ENCODE measurements at regions not wholly inside any gene's neighbourhood (a gene's known extent, or its start where the extent isn't known, plus 50 kb on each side); places are given as distances from the start of the nearest gene placed in this dataset.

GRCh38 chr12:67833602-67834001 is 155.6 kb upstream of the IFNG-AS1 start:
- Histone ChIP-seq H3K36me3 (ENCODE audit: control insufficient read depth in 2 of 2, insufficient read depth in 2 of 2, low read length in 1 of 2) (no peaks in the 10 kb centered on the region), H3K27ac (ENCODE audit: low read depth in 1 of 2, low read length in 1 of 2) (no peak overlapping the region), H3K4me1 (ENCODE audit: control insufficient read depth in 2 of 2, insufficient read depth in 2 of 2, low read length in 2 of 2) (no peaks in the 10 kb centered on the region), H3K4me3 (ENCODE audit: low read length in 2 of 2) (no peak overlapping the region), H3K9me3 (ENCODE audit: control insufficient read depth in 2 of 2, insufficient read depth in 1 of 2, low read length in 1 of 2) (no peaks in the 10 kb centered on the region), H3K27me3 (ENCODE audit: control insufficient read depth in 2 of 2, insufficient read depth in 1 of 2, low read length in 1 of 2) (no peaks in the 10 kb centered on the region)
- no peak for DNase-seq (ENCODE audit: low read depth in 6 of 9, low spot score in 9 of 9)
- WGBS, result 97% methylated on average over 5 of the region's 5 CpGs

- H3K27me3 ChIP-seq (ENCODE audit: control insufficient read depth in 2 of 2, insufficient read depth in 1 of 2, low read length in 1 of 2), result no peaks in the 10 kb centered on the region
- DNase-seq (ENCODE audit: low read depth in 6 of 9, low spot score in 9 of 9), result no peak
Observed at GRCh38 chr12:67837876-67838275, 151.4 kb upstream of the IFNG-AS1 start.

GRCh38 chr12:67842124-67842523 is 147.1 kb upstream of the IFNG-AS1 start:
- no peak for DNase-seq (ENCODE audit: low read depth in 6 of 9, low spot score in 9 of 9)
- Histone ChIP-seq H3K36me3 (ENCODE audit: control insufficient read depth in 2 of 2, insufficient read depth in 2 of 2, low read length in 1 of 2) (no peaks in the 10 kb centered on the region), H3K4me1 (ENCODE audit: control insufficient read depth in 2 of 2, insufficient read depth in 2 of 2, low read length in 2 of 2) (no peaks in the 10 kb centered on the region), H3K4me3 (ENCODE audit: low read length in 2 of 2) (no peak overlapping the region), H3K27ac (ENCODE audit: low read depth in 1 of 2, low read length in 1 of 2) (no peak overlapping the region), H3K9me3 (ENCODE audit: control insufficient read depth in 2 of 2, insufficient read depth in 1 of 2, low read length in 1 of 2) (no peaks in the 10 kb centered on the region), H3K27me3 (ENCODE audit: control insufficient read depth in 2 of 2, insufficient read depth in 1 of 2, low read length in 1 of 2) (no peaks in the 10 kb centered on the region)
- WGBS, result 97% methylated on average over 2 of the region's 2 CpGs

More at GRCh38 chr12:67837876-67838275, 151.4 kb upstream of the IFNG-AS1 start:
- no peaks in the 10 kb centered on the region for H3K4me1 ChIP-seq (ENCODE audit: control insufficient read depth in 2 of 2, insufficient read depth in 2 of 2, low read length in 2 of 2)
- WGBS, result 94% methylated on average over 1 of the region's 1 CpG
- H3K9me3 ChIP-seq (ENCODE audit: control insufficient read depth in 2 of 2, insufficient read depth in 1 of 2, low read length in 1 of 2), result no peaks in the 10 kb centered on the region
- H3K36me3 ChIP-seq (ENCODE audit: control insufficient read depth in 2 of 2, insufficient read depth in 2 of 2, low read length in 1 of 2), result no peaks in the 10 kb centered on the region
- H3K4me3 ChIP-seq (ENCODE audit: low read length in 2 of 2), result no peak overlapping the region
- no peak overlapping the region for H3K27ac ChIP-seq (ENCODE audit: low read depth in 1 of 2, low read length in 1 of 2)

- H3K27ac ChIP-seq (ENCODE audit: low read depth in 1 of 2, low read length in 1 of 2), result no peak overlapping the region
- no peak for DNase-seq (ENCODE audit: low read depth in 6 of 9, low spot score in 9 of 9)
- H3K4me3 ChIP-seq (ENCODE audit: low read length in 2 of 2), result no peak overlapping the region
- H3K36me3 ChIP-seq (ENCODE audit: control insufficient read depth in 2 of 2, insufficient read depth in 2 of 2, low read length in 1 of 2), result no peaks in the 10 kb centered on the region
- H3K4me1 ChIP-seq (ENCODE audit: control insufficient read depth in 2 of 2, insufficient read depth in 2 of 2, low read length in 2 of 2), result no peaks in the 10 kb centered on the region
- H3K9me3 ChIP-seq (ENCODE audit: control insufficient read depth in 2 of 2, insufficient read depth in 1 of 2, low read length in 1 of 2), result no peaks in the 10 kb centered on the region
- WGBS, result 98% methylated on average over 3 of the region's 3 CpGs
- no peaks in the 10 kb centered on the region for H3K27me3 ChIP-seq (ENCODE audit: control insufficient read depth in 2 of 2, insufficient read depth in 1 of 2, low read length in 1 of 2)
Observed at GRCh38 chr12:67843257-67843656, 146.0 kb upstream of the IFNG-AS1 start.

- 98% methylated on average over 2 of the region's 2 CpGs for WGBS
- Histone ChIP-seq H3K36me3 (ENCODE audit: control insufficient read depth in 2 of 2, insufficient read depth in 2 of 2, low read length in 1 of 2) (no peaks in the 10 kb centered on the region), H3K27me3 (ENCODE audit: control insufficient read depth in 2 of 2, insufficient read depth in 1 of 2, low read length in 1 of 2) (no peaks in the 10 kb centered on the region), H3K27ac (ENCODE audit: low read depth in 1 of 2, low read length in 1 of 2) (no peak overlapping the region), H3K9me3 (ENCODE audit: control insufficient read depth in 2 of 2, insufficient read depth in 1 of 2, low read length in 1 of 2) (peaks cover 0 to 8% of the 10 kb centered on the region in 2 donors), H3K4me1 (ENCODE audit: control insufficient read depth in 2 of 2, insufficient read depth in 2 of 2, low read length in 2 of 2) (no peaks in the 10 kb centered on the region), H3K4me3 (ENCODE audit: low read length in 2 of 2) (no peak overlapping the region)
- no peak for DNase-seq (ENCODE audit: low read depth in 6 of 9, low spot score in 9 of 9)
Observed at GRCh38 chr12:67852701-67853100, 136.5 kb upstream of the IFNG-AS1 start.

GRCh38 chr12:67853204-67853603 is 136.0 kb upstream of the IFNG-AS1 start:
- H3K36me3 ChIP-seq (ENCODE audit: control insufficient read depth in 2 of 2, insufficient read depth in 2 of 2, low read length in 1 of 2), result no peaks in the 10 kb centered on the region
- H3K4me1 ChIP-seq (ENCODE audit: control insufficient read depth in 2 of 2, insufficient read depth in 2 of 2, low read length in 2 of 2), result no peaks in the 10 kb centered on the region
- H3K4me3 ChIP-seq (ENCODE audit: low read length in 2 of 2), result no peak overlapping the region
- no peak for DNase-seq (ENCODE audit: low read depth in 6 of 9, low spot score in 9 of 9)
- no peak overlapping the region for H3K27ac ChIP-seq (ENCODE audit: low read depth in 1 of 2, low read length in 1 of 2)
- peaks cover 0 to 8% of the 10 kb centered on the region in 2 donors for H3K9me3 ChIP-seq (ENCODE audit: control insufficient read depth in 2 of 2, insufficient read depth in 1 of 2, low read length in 1 of 2)
- WGBS, result 94% methylated on average over 3 of the region's 3 CpGs
- H3K27me3 ChIP-seq (ENCODE audit: control insufficient read depth in 2 of 2, insufficient read depth in 1 of 2, low read length in 1 of 2), result no peaks in the 10 kb centered on the region

- DNase-seq (ENCODE audit: low read depth in 6 of 9, low spot score in 9 of 9), result no peak
- Histone ChIP-seq H3K27ac (ENCODE audit: low read depth in 1 of 2, low read length in 1 of 2) (no peak overlapping the region), H3K36me3 (ENCODE audit: control insufficient read depth in 2 of 2, insufficient read depth in 2 of 2, low read length in 1 of 2) (no peaks in the 10 kb centered on the region), H3K27me3 (ENCODE audit: control insufficient read depth in 2 of 2, insufficient read depth in 1 of 2, low read length in 1 of 2) (no peaks in the 10 kb centered on the region), H3K4me3 (ENCODE audit: low read length in 2 of 2) (no peak overlapping the region), H3K9me3 (ENCODE audit: control insufficient read depth in 2 of 2, insufficient read depth in 1 of 2, low read length in 1 of 2) (peaks cover 0 to 7% of the 10 kb centered on the region in 2 donors), H3K4me1 (ENCODE audit: control insufficient read depth in 2 of 2, insufficient read depth in 2 of 2, low read length in 2 of 2) (no peaks in the 10 kb centered on the region)
- 99% methylated on average over 1 of the region's 1 CpG for WGBS
Observed at GRCh38 chr12:67854351-67854750, 134.9 kb upstream of the IFNG-AS1 start.

- H3K36me3 ChIP-seq (ENCODE audit: control insufficient read depth in 2 of 2, insufficient read depth in 2 of 2, low read length in 1 of 2), result no peaks in the 10 kb centered on the region
Observed at GRCh38 chr12:67855103-67855502, 134.1 kb upstream of the IFNG-AS1 start.

GRCh38 chr12:67871231-67871630 is 118.0 kb upstream of the IFNG-AS1 start:
- H3K4me1 ChIP-seq (ENCODE audit: control insufficient read depth in 2 of 2, insufficient read depth in 2 of 2, low read length in 2 of 2), result no peaks in the 10 kb centered on the region
- no peaks in the 10 kb centered on the region for H3K36me3 ChIP-seq (ENCODE audit: control insufficient read depth in 2 of 2, insufficient read depth in 2 of 2, low read length in 1 of 2)
- no peaks in the 10 kb centered on the region for H3K27me3 ChIP-seq (ENCODE audit: control insufficient read depth in 2 of 2, insufficient read depth in 1 of 2, low read length in 1 of 2)
- WGBS, result 86% methylated on average over 4 of the region's 4 CpGs
- no peak overlapping the region for H3K27ac ChIP-seq (ENCODE audit: low read depth in 1 of 2, low read length in 1 of 2)
- H3K4me3 ChIP-seq (ENCODE audit: low read length in 2 of 2), result no peak overlapping the region
- DNase-seq (ENCODE audit: low read depth in 6 of 9, low spot score in 9 of 9), result no peak
- no peaks in the 10 kb centered on the region for H3K9me3 ChIP-seq (ENCODE audit: control insufficient read depth in 2 of 2, insufficient read depth in 1 of 2, low read length in 1 of 2)

More at GRCh38 chr12:67855103-67855502, 134.1 kb upstream of the IFNG-AS1 start:
- H3K4me1 ChIP-seq (ENCODE audit: control insufficient read depth in 2 of 2, insufficient read depth in 2 of 2, low read length in 2 of 2), result no peaks in the 10 kb centered on the region
- H3K27ac ChIP-seq (ENCODE audit: low read depth in 1 of 2, low read length in 1 of 2), result no peak overlapping the region
- H3K27me3 ChIP-seq (ENCODE audit: control insufficient read depth in 2 of 2, insufficient read depth in 1 of 2, low read length in 1 of 2), result no peaks in the 10 kb centered on the region
- no peak overlapping the region for H3K4me3 ChIP-seq (ENCODE audit: low read length in 2 of 2)
- no peak for DNase-seq (ENCODE audit: low read depth in 6 of 9, low spot score in 9 of 9)
- H3K9me3 ChIP-seq (ENCODE audit: control insufficient read depth in 2 of 2, insufficient read depth in 1 of 2, low read length in 1 of 2), result no peaks in the 10 kb centered on the region

GRCh38 chr12:67873355-67873754 is 115.9 kb upstream of the IFNG-AS1 start:
- no peak for DNase-seq (ENCODE audit: low read depth in 6 of 9, low spot score in 9 of 9)
- H3K36me3 ChIP-seq (ENCODE audit: control insufficient read depth in 2 of 2, insufficient read depth in 2 of 2, low read length in 1 of 2), result no peaks in the 10 kb centered on the region
- WGBS, result 95% methylated on average over 1 of the region's 1 CpG
- H3K4me3 ChIP-seq (ENCODE audit: low read length in 2 of 2), result no peak overlapping the region
- H3K27me3 ChIP-seq (ENCODE audit: control insufficient read depth in 2 of 2, insufficient read depth in 1 of 2, low read length in 1 of 2), result no peaks in the 10 kb centered on the region
- H3K4me1 ChIP-seq (ENCODE audit: control insufficient read depth in 2 of 2, insufficient read depth in 2 of 2, low read length in 2 of 2), result no peaks in the 10 kb centered on the region
- H3K27ac ChIP-seq (ENCODE audit: low read depth in 1 of 2, low read length in 1 of 2), result no peak overlapping the region
- no peaks in the 10 kb centered on the region for H3K9me3 ChIP-seq (ENCODE audit: control insufficient read depth in 2 of 2, insufficient read depth in 1 of 2, low read length in 1 of 2)

All from thymus (tissue), 11 donors.